ENCODE measurements at regions not wholly inside any gene's neighbourhood (a gene's known extent, or its start where the extent isn't known, plus 50 kb on each side); places are given as distances from the start of the nearest gene placed in this dataset.

DNA sequence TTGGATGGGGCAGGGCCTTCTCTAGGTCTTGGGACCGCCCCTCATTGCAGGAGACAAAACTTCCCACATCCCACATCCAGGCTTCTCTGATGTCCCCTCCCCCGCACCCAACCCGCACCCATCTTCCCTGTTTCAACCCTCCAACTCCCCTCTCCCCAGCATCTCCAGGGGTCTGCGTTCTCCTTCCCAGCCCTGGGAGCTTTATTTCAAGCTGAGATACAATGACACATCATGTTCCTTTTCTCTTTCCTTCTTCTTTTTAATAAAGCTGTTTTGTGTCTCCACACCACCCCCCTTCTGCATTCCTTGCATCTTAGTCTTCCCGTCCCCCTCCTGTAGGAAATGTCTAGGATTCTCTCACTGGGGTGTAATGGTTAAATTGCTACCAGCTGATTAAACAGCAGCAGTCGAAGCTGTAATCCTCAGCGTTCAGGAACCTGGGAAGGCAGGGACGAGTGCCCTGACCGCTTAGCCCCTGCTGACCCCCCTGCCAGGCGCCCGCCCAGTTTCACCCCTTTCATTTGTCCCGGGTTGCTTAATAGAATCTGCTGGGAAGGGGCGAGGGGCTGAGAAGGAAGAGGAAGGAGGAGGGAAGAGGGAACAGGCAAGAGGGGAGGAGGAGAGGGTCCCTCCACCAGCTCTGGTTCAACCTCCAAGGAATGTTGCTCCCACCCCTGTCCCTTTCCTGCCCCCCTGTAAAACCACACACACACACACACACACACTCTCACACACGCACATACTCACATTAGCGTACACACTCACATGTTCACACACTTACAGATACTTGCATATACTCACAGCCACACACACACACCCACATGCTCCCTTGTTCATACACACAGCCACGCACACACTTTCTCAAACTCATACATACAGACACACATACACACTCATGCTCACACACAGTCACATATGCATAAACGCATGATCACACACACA, 104.5 kb upstream of the MED13L start (continued):
- TF ChIP-seq ZEB2 (tag by site-specific recombination; IDR thresholded peaks at IDR 0.05) (peak; percentile 53; the same call in 1 of the 2 replicates), GLI4 (tag by site-specific recombination; IDR thresholded peaks at IDR 0.05) (0 out of 2 replicates have a peak, but pooled peaks have one; percentile 34), ZIC2 (tag by site-specific recombination; IDR thresholded peaks at IDR 0.05) (peak; percentile 85), ZNF10 (tag by site-specific recombination; IDR thresholded peaks at IDR 0.05) (no peak), ZNF280C (tag by site-specific recombination; IDR thresholded peaks at IDR 0.05) (peak; percentile 92; the same call in 1 of the 2 replicates), ZFHX2 (tag by site-specific recombination; conservative IDR thresholded peaks at IDR 0.05) (peak; percentile 76), ZBTB48 (tag by site-specific recombination; IDR thresholded peaks at IDR 0.05) (0 out of 2 replicates have a peak, but pooled peaks have one; percentile 30)
- TF ChIP-seq, protein P1, sequence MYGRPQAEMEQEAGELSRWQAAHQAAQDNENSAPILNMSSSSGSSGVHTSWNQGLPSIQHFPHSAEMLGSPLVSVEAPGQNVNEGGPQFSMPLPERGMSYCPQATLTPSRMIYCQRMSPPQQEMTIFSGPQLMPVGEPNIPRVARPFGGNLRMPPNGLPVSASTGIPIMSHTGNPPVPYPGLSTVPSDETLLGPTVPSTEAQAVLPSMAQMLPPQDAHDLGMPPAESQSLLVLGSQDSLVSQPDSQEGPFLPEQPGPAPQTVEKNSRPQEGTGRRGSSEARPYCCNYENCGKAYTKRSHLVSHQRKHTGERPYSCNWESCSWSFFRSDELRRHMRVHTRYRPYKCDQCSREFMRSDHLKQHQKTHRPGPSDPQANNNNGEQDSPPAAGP (tag by site-specific recombination; IDR thresholded peaks at IDR 0.05), result 0 out of 2 replicates have a peak, but pooled peaks have one; percentile 2

DNA sequence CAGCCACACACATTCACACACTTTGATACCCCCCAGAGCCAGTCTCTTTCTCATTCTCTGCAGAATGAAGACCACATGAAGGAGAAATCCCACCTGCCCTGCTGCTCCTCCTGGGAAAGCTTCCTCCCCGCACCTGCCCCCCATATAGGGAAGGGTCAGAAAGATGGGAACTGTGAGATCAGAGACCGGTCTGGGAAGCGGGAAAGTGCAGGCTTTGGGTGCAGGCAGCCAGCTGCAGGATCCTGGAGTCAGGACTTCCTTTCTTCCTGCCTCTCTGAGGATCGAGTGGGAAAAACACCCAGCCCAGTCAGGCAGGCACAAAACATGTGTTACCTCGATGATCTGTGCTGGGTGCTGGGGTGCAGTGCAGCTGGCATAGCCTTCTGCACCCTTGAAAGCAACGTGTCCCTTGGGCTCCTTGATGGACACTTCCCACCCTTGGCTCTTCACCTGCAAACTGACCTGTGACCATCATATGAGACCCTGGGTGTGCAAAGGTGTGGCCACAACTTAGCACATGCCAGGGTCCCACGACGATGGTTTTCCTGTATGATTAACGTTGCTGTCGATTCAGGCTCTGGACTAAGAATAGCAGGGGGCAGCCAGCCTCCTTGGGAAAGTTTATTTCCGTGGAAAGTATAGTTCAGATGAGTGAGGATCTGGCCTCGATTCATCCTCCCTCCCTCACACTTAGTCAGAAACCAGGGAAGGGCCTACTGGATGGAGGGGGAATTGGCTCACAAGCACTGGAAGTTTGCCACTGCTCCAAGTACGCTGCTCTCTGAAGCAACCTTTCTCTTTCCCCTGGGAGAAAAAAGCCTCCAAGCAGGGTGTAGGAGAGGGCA, 105.4 kb upstream of the MED13L start:
- Histone ChIP-seq H3K36me3 (ENCODE audit: control insufficient read depth in 2 of 2, insufficient read depth in 1 of 2, low read length in 2 of 2) (no peaks in the 10 kb centered on the region), H3K4me1 (ENCODE audit: control insufficient read depth, insufficient read depth, low read length) (no peaks in the 10 kb centered on the region), H3K27ac (ENCODE audit: extremely low read depth, low read depth, low read length) (no peak overlapping the region), H3K4me3 (ENCODE audit: low read depth, low read length) (no peak overlapping the region), H3K9me3 (ENCODE audit: control insufficient read depth, insufficient read depth, low read depth, low read length) (no peaks in the 10 kb centered on the region)
- TF ChIP-seq ZNF341 (tag by site-specific recombination; IDR thresholded peaks at IDR 0.05; ENCODE audit: low read depth) (peak; percentile 77), ZNF777 (tag by site-specific recombination; IDR thresholded peaks at IDR 0.05; ENCODE audit: borderline replicate concordance) (no peak), ZBTB17 (tag by site-specific recombination; IDR thresholded peaks at IDR 0.05) (peak; percentile 78), GLI4 (tag by site-specific recombination; IDR thresholded peaks at IDR 0.05) (no peak), ZNF623 (tag by site-specific recombination; IDR thresholded peaks at IDR 0.05) (no peak), ZNF18 (tag by site-specific recombination; IDR thresholded peaks at IDR 0.05) (no peak), IKZF3 (tag by site-specific recombination; IDR thresholded peaks at IDR 0.05) (no peak)
- TF ChIP-seq, protein P2, sequence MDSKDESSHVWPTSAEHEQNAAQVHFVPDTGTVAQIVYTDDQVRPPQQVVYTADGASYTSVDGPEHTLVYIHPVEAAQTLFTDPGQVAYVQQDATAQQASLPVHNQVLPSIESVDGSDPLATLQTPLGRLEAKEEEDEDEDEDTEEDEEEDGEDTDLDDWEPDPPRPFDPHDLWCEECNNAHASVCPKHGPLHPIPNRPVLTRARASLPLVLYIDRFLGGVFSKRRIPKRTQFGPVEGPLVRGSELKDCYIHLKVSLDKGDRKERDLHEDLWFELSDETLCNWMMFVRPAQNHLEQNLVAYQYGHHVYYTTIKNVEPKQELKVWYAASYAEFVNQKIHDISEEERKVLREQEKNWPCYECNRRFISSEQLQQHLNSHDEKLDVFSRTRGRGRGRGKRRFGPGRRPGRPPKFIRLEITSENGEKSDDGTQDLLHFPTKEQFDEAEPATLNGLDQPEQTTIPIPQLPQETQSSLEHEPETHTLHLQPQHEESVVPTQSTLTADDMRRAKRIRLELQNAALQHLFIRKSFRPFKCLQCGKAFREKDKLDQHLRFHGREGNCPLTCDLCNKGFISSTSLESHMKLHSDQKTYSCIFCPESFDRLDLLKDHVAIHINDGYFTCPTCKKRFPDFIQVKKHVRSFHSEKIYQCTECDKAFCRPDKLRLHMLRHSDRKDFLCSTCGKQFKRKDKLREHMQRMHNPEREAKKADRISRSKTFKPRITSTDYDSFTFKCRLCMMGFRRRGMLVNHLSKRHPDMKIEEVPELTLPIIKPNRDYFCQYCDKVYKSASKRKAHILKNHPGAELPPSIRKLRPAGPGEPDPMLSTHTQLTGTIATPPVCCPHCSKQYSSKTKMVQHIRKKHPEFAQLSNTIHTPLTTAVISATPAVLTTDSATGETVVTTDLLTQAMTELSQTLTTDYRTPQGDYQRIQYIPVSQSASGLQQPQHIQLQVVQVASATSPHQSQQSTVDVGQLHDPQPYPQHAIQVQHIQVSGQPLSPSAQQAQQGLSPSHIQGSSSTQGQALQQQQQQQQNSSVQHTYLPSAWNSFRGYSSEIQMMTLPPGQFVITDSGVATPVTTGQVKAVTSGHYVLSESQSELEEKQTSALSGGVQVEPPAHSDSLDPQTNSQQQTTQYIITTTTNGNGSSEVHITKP (tag by site-specific recombination; IDR thresholded peaks at IDR 0.05), result peak; percentile 78
- ChIA-PET POLR2A (no interaction called here), CTCF (interaction anchor here (0.6 kb wide), 1 partner anchor 48 kb away, joined by 3 read pairs; no protein-coding TSS in a partner anchor)
